GM23248 (cell line): ENCODE measurements at regions not wholly inside any gene's neighbourhood (a gene's known extent, or its start where the extent isn't known, plus 50 kb on each side); places are given as distances from the start of the nearest gene placed in this dataset.

ENCODE experiments used
- DNase-seq: peaks from one replicate; pipeline ENCODE4 v3.0.0-alpha.2; 2015
- H2AFZ ChIP-seq: fragments of 200-600 bp; sonication (generic); 2 replicates; pipeline ENCODE4 v1.6.1; 2016; ENCODE audit warnings: antibody characterized with exemption
- H3F3A ChIP-seq: fragments of 200-600 bp; sonication (generic); 2 replicates; pipeline ENCODE4 v1.6.1; 2016; ENCODE audit warnings: mild to moderate bottlenecking, antibody characterized with exemption, mixed run types; ENCODE audit not compliant: insufficient read depth
- H3K27ac ChIP-seq: fragments of 200-600 bp; sonication (generic); 2 replicates; pipeline ENCODE4 v1.5.1; 2016; ENCODE audit warnings: mild to moderate bottlenecking
- H3K27me3 ChIP-seq: fragments of 200-600 bp; sonication (generic); replicated peaks from 2 replicates; pipeline ENCODE4 v1.6.1; 2016; ENCODE audit warnings: mild to moderate bottlenecking; ENCODE audit not compliant: insufficient read depth
- H3K36me3 ChIP-seq: fragments of 200-600 bp; sonication (generic); 2 replicates; pipeline ENCODE4 v1.6.1; 2016; ENCODE audit warnings: low read depth, mild to moderate bottlenecking
- H3K4me1 ChIP-seq: fragments of 200-600 bp; sonication (generic); 2 replicates; pipeline ENCODE4 v1.6.1; 2016; ENCODE audit warnings: mild to moderate bottlenecking; ENCODE audit not compliant: insufficient read depth
- H3K4me2 ChIP-seq: fragments of 200-600 bp; sonication (generic); one replicate; pipeline ENCODE4 v1.6.1; 2016; ENCODE audit warnings: mild to moderate bottlenecking; ENCODE audit not compliant: unreplicated experiment
- H3K4me3 ChIP-seq: fragments of 200-600 bp; sonication (generic); 2 replicates; pipeline ENCODE4 v1.5.1; 2016; ENCODE audit warnings: mild to moderate bottlenecking
- H3K79me2 ChIP-seq: fragments of 200-600 bp; sonication (generic); 2 replicates; pipeline ENCODE4 v1.6.1; 2016; ENCODE audit warnings: mild to moderate bottlenecking; ENCODE audit not compliant: insufficient read depth
- H3K9ac ChIP-seq: fragments of 200-600 bp; sonication (generic); 2 replicates; pipeline ENCODE4 v1.6.1; 2016; ENCODE audit warnings: mild to moderate bottlenecking
- H3K9me2 ChIP-seq: fragments of 200-600 bp; sonication (generic); 2 replicates; pipeline ENCODE4 v1.6.1; 2016; ENCODE audit warnings: mixed run types, mild to moderate bottlenecking, moderate library complexity; ENCODE audit not compliant: insufficient read depth
- H3K9me3 ChIP-seq: fragments of 200-600 bp; sonication (generic); one replicate; pipeline ENCODE4 v1.6.1; 2017; ENCODE audit warnings: low read depth
- H4K20me1 ChIP-seq: fragments of 200-600 bp; sonication (generic); 2 replicates; pipeline ENCODE4 v1.6.0; 2016; ENCODE audit not compliant: insufficient read depth
- EZH2 ChIP-seq: fragments of 200-600 bp; sonication (generic); IDR thresholded peaks from 2 replicates; pipeline ENCODE4 v1.6.1; 2018; ENCODE audit warnings: antibody characterized with exemption, mild to moderate bottlenecking; ENCODE audit not compliant: insufficient read depth, poor library complexity, severe bottlenecking
- EZH2phosphoT487 ChIP-seq: fragments of 200-600 bp; sonication (generic); IDR thresholded peaks from 2 replicates; pipeline ENCODE4 v1.6.1; 2018; ENCODE audit warnings: antibody characterized with exemption, moderate library complexity, mild to moderate bottlenecking, low read depth; ENCODE audit not compliant: insufficient read depth
- WGBS, 2 experiments: methylation state at CpG; one replicate each; pipeline ENCODE4 v1.1.6; 2015 to 2017; ENCODE audit warnings: low lambda C conversion rate in 2 of 2, low coverage in 1 of 2; ENCODE audit errors: missing lambda C conversion rate in 2 of 2; 5-methylcytosine and 5-hydroxymethylcytosine counted together
- in situ Hi-C: fragments of 300-500 bp; cut with MboI; formaldehyde crosslinking; loops from 2 replicates; pipeline ENCODE4 v1.15.0; 2020

- Histone ChIP-seq H3K9ac (no peak overlapping the region), H3K27me3 (no peaks in the 10 kb centered on the region), H3K79me2 (no peaks in the 10 kb centered on the region), H3K4me2 (no peak overlapping the region), H3F3A (no peaks in the 10 kb centered on the region), H4K20me1 (no peaks in the 10 kb centered on the region), H3K4me3 (no peak overlapping the region), H3K9me3 (no peaks in the 10 kb centered on the region), H3K36me3 (no peaks in the 10 kb centered on the region), H2AFZ (no peak overlapping the region), H3K27ac (no peak overlapping the region), H3K4me1 (no peaks in the 10 kb centered on the region; the same call in 1 of the 2 replicates), H3K9me2 (no peaks in the 10 kb centered on the region)
- TF ChIP-seq EZH2 (no peak), EZH2phosphoT487 (no peak)
- 64 to 76% methylated on average over 6 of the region's 6 CpGs for WGBS, 2 experiments
- in situ Hi-C loops, result no loop called here
- no peak for DNase-seq
These were observed 112.7 kb upstream of the NANOS1 start for GRCh38 chr10:118916777-118917176.

GRCh38 chr10:118917701-118918100 is 111.8 kb upstream of the NANOS1 start:
- Histone ChIP-seq H3K4me2 (no peak overlapping the region), H3K27ac (no peak overlapping the region), H3K9me2 (no peaks in the 10 kb centered on the region), H3K27me3 (no peaks in the 10 kb centered on the region; the same call in 1 of the 2 replicates), H3K9me3 (no peaks in the 10 kb centered on the region), H3K36me3 (no peaks in the 10 kb centered on the region), H3F3A (no peaks in the 10 kb centered on the region), H3K4me1 (no peaks in the 10 kb centered on the region), H2AFZ (no peak overlapping the region), H4K20me1 (no peaks in the 10 kb centered on the region), H3K79me2 (no peaks in the 10 kb centered on the region), H3K4me3 (no peak overlapping the region), H3K9ac (no peak overlapping the region)
- DNase-seq, result no peak
- WGBS, 2 experiments, result 71 to 74% methylated on average over 7 of the region's 7 CpGs
- in situ Hi-C loops, result no loop called here
- TF ChIP-seq EZH2 (no peak), EZH2phosphoT487 (no peak)

- no peak overlapping the region for H3K4me3 ChIP-seq
- 59 to 69% methylated on average over 5 of the region's 5 CpGs for WGBS, 2 experiments
- in situ Hi-C loops, result no loop called here
These were observed 111.4 kb upstream of the NANOS1 start for GRCh38 chr10:118918116-118918515.

GRCh38 chr10:118918587-118918986 is 110.9 kb upstream of the NANOS1 start:
- Histone ChIP-seq H3K36me3 (no peaks in the 10 kb centered on the region), H3K79me2 (no peaks in the 10 kb centered on the region), H3K9me2 (no peaks in the 10 kb centered on the region)

More at GRCh38 chr10:118918116-118918515, 111.4 kb upstream of the NANOS1 start:
- TF ChIP-seq EZH2, result no peak
- no peak for TF ChIP-seq EZH2phosphoT487
- no peaks in the 10 kb centered on the region for H3K9me2 ChIP-seq
- H2AFZ ChIP-seq, result no peak overlapping the region
- no peaks in the 10 kb centered on the region for H3K9me3 ChIP-seq
- H3K9ac ChIP-seq, result no peak overlapping the region
- H3K36me3 ChIP-seq, result no peaks in the 10 kb centered on the region
- DNase-seq, result no peak
- no peaks in the 10 kb centered on the region for H3F3A ChIP-seq
- H3K27me3 ChIP-seq, result no peaks in the 10 kb centered on the region; the same call in 1 of the 2 replicates
- H4K20me1 ChIP-seq, result no peaks in the 10 kb centered on the region
- no peaks in the 10 kb centered on the region for H3K4me1 ChIP-seq
- H3K4me2 ChIP-seq, result no peak overlapping the region
- no peak overlapping the region for H3K27ac ChIP-seq
- no peaks in the 10 kb centered on the region for H3K79me2 ChIP-seq

GRCh38 chr10:118920206-118920605 is 109.3 kb upstream of the NANOS1 start:
- no peak overlapping the region for H2AFZ ChIP-seq
- H3K79me2 ChIP-seq, result no peaks in the 10 kb centered on the region
- DNase-seq, result no peak
- H3K9ac ChIP-seq, result no peak overlapping the region
- no peak overlapping the region for H3K4me2 ChIP-seq
- H3K4me3 ChIP-seq, result no peak overlapping the region
- no peak overlapping the region for H3K27ac ChIP-seq
- in situ Hi-C loops, result no loop called here
- no peaks in the 10 kb centered on the region for H3K9me3 ChIP-seq
- no peaks in the 10 kb centered on the region for H3K4me1 ChIP-seq
- no peaks in the 10 kb centered on the region for H3K9me2 ChIP-seq
- TF ChIP-seq EZH2 (no peak), EZH2phosphoT487 (no peak)
- no peaks in the 10 kb centered on the region for H3K36me3 ChIP-seq
- H3K27me3 ChIP-seq, result no peaks in the 10 kb centered on the region; the same call in 1 of the 2 replicates
- no peaks in the 10 kb centered on the region for H4K20me1 ChIP-seq
- no peaks in the 10 kb centered on the region for H3F3A ChIP-seq
- 85 to 89% methylated on average over 9 of the region's 9 CpGs for WGBS, 2 experiments

More at GRCh38 chr10:118918587-118918986, 110.9 kb upstream of the NANOS1 start:
- Histone ChIP-seq H2AFZ (no peak overlapping the region), H3K4me1 (no peaks in the 10 kb centered on the region), H3K27me3 (no peaks in the 10 kb centered on the region; the same call in 1 of the 2 replicates), H3F3A (no peaks in the 10 kb centered on the region), H3K4me3 (no peak overlapping the region), H3K9me3 (no peaks in the 10 kb centered on the region), H3K4me2 (no peak overlapping the region), H4K20me1 (no peaks in the 10 kb centered on the region), H3K9ac (no peak overlapping the region), H3K27ac (no peak overlapping the region)
- TF ChIP-seq EZH2 (no peak), EZH2phosphoT487 (no peak)
- in situ Hi-C loops, result no loop called here
- no peak for DNase-seq
- WGBS, 2 experiments, result 39 to 49% methylated on average over 3 of the region's 3 CpGs
